ENCODE measurements at regions not wholly inside any gene's neighbourhood (a gene's known extent, or its start where the extent isn't known, plus 50 kb on each side); places are given as distances from the start of the nearest gene placed in this dataset.

GRCh38 chr9:88757406-88758010, 222.5 kb downstream of the NXNL2 start:
- H3K9ac ChIP-seq = no peak overlapping the region
- H3K4me3 ChIP-seq (ENCODE audit: low read depth in 2 of 2, low read length in 1 of 2) = no peak overlapping the region
- H3K36me3 ChIP-seq (replicated peaks in 1 of 2; ENCODE audit: control insufficient read depth in 1 of 2, insufficient read depth in 2 of 2, low read length in 1 of 2) = no peaks in the 10 kb centered on the region
- POLR2A ChIA-PET = interaction anchor here (0.6 kb wide), 1 partner anchor 681 kb away, joined by 3 read pairs; no protein-coding TSS in a partner anchor
- H3K27ac ChIP-seq (ENCODE audit: low read depth in 2 of 2, low read length in 1 of 2) = peak overlapping the region in 1 of 2 experiments; percentile 5; a peak in 2 of 4 replicates
- H3F3A ChIP-seq (replicated peaks; ENCODE audit: insufficient read depth) = peaks cover 10% of the 10 kb centered on the region
- no peak for TF ChIP-seq TEAD4 (IDR thresholded peaks at IDR 0.05; ENCODE audit: borderline replicate concordance, insufficient read depth)
- TF ChIP-seq NFIC (IDR thresholded peaks at IDR 0.05; ENCODE audit: borderline replicate concordance) = no peak
- peak; percentile 70; the same call in 1 of the 2 replicates for TF ChIP-seq MXI1 (IDR thresholded peaks at IDR 0.05; ENCODE audit: low read depth, low read length)
- no peak for TF ChIP-seq TAF1 (IDR thresholded peaks at IDR 0.05; ENCODE audit: borderline replicate concordance, low read depth, low read length)
- TF ChIP-seq FOXM1 (IDR thresholded peaks at IDR 0.05; ENCODE audit: low read depth) = no peak
- peak; percentile 79 for TF ChIP-seq RFX5 (IDR thresholded peaks at IDR 0.05; ENCODE audit: low read length)
- no peaks in the 10 kb centered on the region for H3K79me2 ChIP-seq (ENCODE audit: insufficient read depth)
- H4K20me1 ChIP-seq (ENCODE audit: insufficient read depth) = no peaks in the 10 kb centered on the region
- peak; percentile 52 for DNase-seq
- H2AFZ ChIP-seq (ENCODE audit: low read depth) = no peak overlapping the region
- H3K4me1 ChIP-seq (ENCODE audit: control insufficient read depth in 1 of 2, insufficient read depth in 2 of 2, low read depth in 1 of 2, low read length in 1 of 2) = peaks cover 5 to 40% of the 10 kb centered on the region in 2 experiments; a peak in 3 of 4 replicates
- H3K9me3 ChIP-seq = no peaks in the 10 kb centered on the region
- H3K4me2 ChIP-seq = no peak overlapping the region
- CTCF ChIA-PET = interaction anchor here (1.2 kb wide), 1 partner anchor 23 kb away, joined by 3 read pairs; no protein-coding TSS in a partner anchor
- WGBS (ENCODE audit: low lambda C conversion rate) = 81% methylated on average over 7 of the region's 9 CpGs
- H3K27me3 ChIP-seq (ENCODE audit: insufficient read depth) = no peaks in the 10 kb centered on the region
- H3K9me2 ChIP-seq = no peaks in the 10 kb centered on the region

GRCh38 chr9:88759364-88759763, 224.4 kb downstream of the NXNL2 start:
- H4K20me1 ChIP-seq (ENCODE audit: insufficient read depth) = no peaks in the 10 kb centered on the region
- no peak overlapping the region for H3K4me3 ChIP-seq (ENCODE audit: low read depth in 2 of 2, low read length in 1 of 2)
- H3K79me2 ChIP-seq (ENCODE audit: insufficient read depth) = no peaks in the 10 kb centered on the region
- no peaks in the 10 kb centered on the region for H3K9me2 ChIP-seq
- no peak overlapping the region for H3K4me2 ChIP-seq
- no peak overlapping the region for H2AFZ ChIP-seq (ENCODE audit: low read depth)
- peak overlapping the region in 1 of 2 experiments; percentile 81; a peak in 2 of 4 replicates for H3K27ac ChIP-seq (ENCODE audit: low read depth in 2 of 2, low read length in 1 of 2)
- H3K36me3 ChIP-seq (replicated peaks in 1 of 2; ENCODE audit: control insufficient read depth in 1 of 2, insufficient read depth in 2 of 2, low read length in 1 of 2) = no peaks in the 10 kb centered on the region
- peaks cover 16 to 24% of the 10 kb centered on the region in 2 experiments; a peak in 3 of 4 replicates for H3K4me1 ChIP-seq (ENCODE audit: control insufficient read depth in 1 of 2, insufficient read depth in 2 of 2, low read depth in 1 of 2, low read length in 1 of 2)
- DNase-seq = no peak
- H3K9me3 ChIP-seq = no peaks in the 10 kb centered on the region
- no peaks in the 10 kb centered on the region for H3K27me3 ChIP-seq (ENCODE audit: insufficient read depth)
- H3K9ac ChIP-seq = no peak overlapping the region
- TF ChIP-seq TCF12 (IDR thresholded peaks at IDR 0.05) (peak; percentile 22; the same call in 1 of the 2 replicates), PBX3 (IDR thresholded peaks at IDR 0.05) (no peak)
- H3F3A ChIP-seq (replicated peaks; ENCODE audit: insufficient read depth) = peaks cover 10% of the 10 kb centered on the region
- POLR2A ChIA-PET = no interaction called here
- 79% methylated on average over 5 of the region's 5 CpGs for WGBS (ENCODE audit: low lambda C conversion rate)
- CTCF ChIA-PET = no interaction called here

- no peaks in the 10 kb centered on the region for H3K79me2 ChIP-seq (ENCODE audit: insufficient read depth)
- WGBS (ENCODE audit: low lambda C conversion rate) = 43% methylated on average over 4 of the region's 4 CpGs
- peak overlapping the region; percentile 26; the same call in 1 of the 2 replicates for H3K4me2 ChIP-seq
- H3K4me3 ChIP-seq (ENCODE audit: low read depth in 2 of 2, low read length in 1 of 2) = 0 out of 4 replicates have a peak overlapping the region, but pooled peaks of 1 of the 2 experiments have one; percentile 9
- CTCF ChIA-PET = no interaction called here
- POLR2A ChIA-PET = no interaction called here
- no peaks in the 10 kb centered on the region for H3K9me3 ChIP-seq
- H3K36me3 ChIP-seq (replicated peaks in 1 of 2; ENCODE audit: control insufficient read depth in 1 of 2, insufficient read depth in 2 of 2, low read length in 1 of 2) = no peaks in the 10 kb centered on the region
- no peaks in the 10 kb centered on the region for H3K27me3 ChIP-seq (ENCODE audit: insufficient read depth)
- H4K20me1 ChIP-seq (ENCODE audit: insufficient read depth) = no peaks in the 10 kb centered on the region
- peak overlapping the region in 1 of 2 experiments; percentile 62; a peak in 2 of 4 replicates for H3K27ac ChIP-seq (ENCODE audit: low read depth in 2 of 2, low read length in 1 of 2)
- H3K9ac ChIP-seq = no peak overlapping the region
- TF ChIP-seq FOSL2 (IDR thresholded peaks at IDR 0.05; ENCODE audit: borderline replicate concordance, low read depth) = peak; percentile 39; the same call in 1 of the 2 replicates
- TF ChIP-seq NRF1 (IDR thresholded peaks at IDR 0.05; ENCODE audit: low read depth, low read length) = no peak
- peak in 1 of 2 experiments; percentile 36; a peak in 1 of 4 replicates for TF ChIP-seq EP300 (IDR thresholded peaks at IDR 0.05; ENCODE audit: borderline replicate concordance in 1 of 2, low read depth in 1 of 2, low read length in 1 of 2)
- TF ChIP-seq TCF12 (IDR thresholded peaks at IDR 0.05) = peak; percentile 47; the same call in 1 of the 2 replicates
- H2AFZ ChIP-seq (ENCODE audit: low read depth) = peak overlapping the region; percentile 56; the same call in 1 of the 2 replicates
- no peaks in the 10 kb centered on the region for H3K9me2 ChIP-seq
- H3F3A ChIP-seq (replicated peaks; ENCODE audit: insufficient read depth) = peaks cover 9% of the 10 kb centered on the region
- DNase-seq = no peak
- peaks cover 0 to 27% of the 10 kb centered on the region in 2 experiments; a peak in 2 of 4 replicates for H3K4me1 ChIP-seq (ENCODE audit: control insufficient read depth in 1 of 2, insufficient read depth in 2 of 2, low read depth in 1 of 2, low read length in 1 of 2)
Measured at GRCh38 chr9:88766778-88767503, 224.3 kb upstream of the S1PR3 start.
